ENCODE measurements at regions not wholly inside any gene's neighbourhood (a gene's known extent, or its start where the extent isn't known, plus 50 kb on each side); places are given as distances from the start of the nearest gene placed in this dataset.

- DNase-seq: no peak
These were observed 143.3 kb downstream of the FTCDNL1 start for GRCh38 chr2:199707593-199708185.

GRCh38 chr2:199705538-199705937 lies 145.5 kb downstream of the FTCDNL1 start:
- no peak for DNase-seq

- no peak for DNase-seq
These were observed 146.4 kb downstream of the FTCDNL1 start for GRCh38 chr2:199704358-199705238.

GRCh38 chr2:199703199-199703598 lies 147.8 kb downstream of the FTCDNL1 start:
- DNase-seq: no peak

GRCh38 chr2:199697469-199697868 lies 153.5 kb downstream of the FTCDNL1 start:
- DNase-seq: no peak

- DNase-seq: no peak
These were observed 154.9 kb downstream of the FTCDNL1 start for GRCh38 chr2:199696048-199696447.

GRCh38 chr2:199693861-199694260 lies 157.1 kb downstream of the FTCDNL1 start:
- no peak for DNase-seq

- no peak for DNase-seq
These were observed 158.5 kb downstream of the FTCDNL1 start for GRCh38 chr2:199692489-199692888.

GRCh38 chr2:199690225-199690624 lies 160.8 kb downstream of the FTCDNL1 start:
- DNase-seq: no peak

GRCh38 chr2:199685669-199686068 lies 165.3 kb downstream of the FTCDNL1 start:
- no peak for DNase-seq

- DNase-seq: no peak
These were observed 166.2 kb downstream of the FTCDNL1 start for GRCh38 chr2:199684832-199685231.

GRCh38 chr2:199684168-199684567 lies 166.8 kb downstream of the FTCDNL1 start:
- DNase-seq: no peak

GRCh38 chr2:199682001-199682400 lies 169.0 kb downstream of the FTCDNL1 start:
- DNase-seq: no peak

- DNase-seq: no peak
These were observed 170.5 kb downstream of the FTCDNL1 start for GRCh38 chr2:199680482-199680881.

GRCh38 chr2:199679883-199680282 lies 171.1 kb downstream of the FTCDNL1 start:
- DNase-seq: no peak

GRCh38 chr2:199677881-199678280 lies 173.1 kb downstream of the FTCDNL1 start:
- DNase-seq: no peak

GRCh38 chr2:199668645-199669044 lies 182.3 kb downstream of the FTCDNL1 start:
- peak; percentile 36 for DNase-seq

GRCh38 chr2:199663157-199663556 lies 187.8 kb downstream of the FTCDNL1 start:
- DNase-seq: no peak

- DNase-seq: no peak
These were observed 188.7 kb downstream of the FTCDNL1 start for GRCh38 chr2:199662255-199662654.

- no peak for DNase-seq
These were observed 190.8 kb downstream of the FTCDNL1 start for GRCh38 chr2:199660167-199660566.

- DNase-seq: peak; percentile 63
These were observed 191.8 kb downstream of the FTCDNL1 start for GRCh38 chr2:199659207-199659606.

- no peak for DNase-seq
These were observed 188.7 kb upstream of the SATB2 start for GRCh38 chr2:199646439-199646838.

- DNase-seq: no peak
These were observed 173.4 kb upstream of the SATB2 start for GRCh38 chr2:199631129-199631528.

GRCh38 chr2:199629301-199629700 lies 171.6 kb upstream of the SATB2 start:
- no peak for DNase-seq
